HUES64 (cell line): ENCODE measurements at regions not wholly inside any gene's neighbourhood (a gene's known extent, or its start where the extent isn't known, plus 50 kb on each side); places are given as distances from the start of the nearest gene placed in this dataset.

Experiments
- H3K27ac ChIP-seq: 2 replicates; pipeline ENCODE4 v1.7.0; 2013; ENCODE audit warnings: low read depth, low read length, inconsistent platforms
- H3K27me3 ChIP-seq: 2 replicates; pipeline ENCODE4 v1.6.1; 2013; ENCODE audit warnings: mild to moderate bottlenecking, low read length; ENCODE audit not compliant: insufficient read depth
- H3K36me3 ChIP-seq: 2 replicates; pipeline ENCODE4 v1.6.1; 2013; ENCODE audit warnings: mild to moderate bottlenecking, low read length; ENCODE audit not compliant: insufficient read depth
- H3K4me1 ChIP-seq: 2 replicates; pipeline ENCODE4 v1.6.1; 2013; ENCODE audit warnings: mild to moderate bottlenecking, low read length, moderate library complexity; ENCODE audit not compliant: insufficient read depth
- H3K4me3 ChIP-seq: 2 replicates; pipeline ENCODE4 v1.5.1; 2013; ENCODE audit warnings: mild to moderate bottlenecking, low read length, moderate library complexity
- H3K9ac ChIP-seq: 2 replicates; pipeline ENCODE4 v1.6.1; 2013; ENCODE audit warnings: mild to moderate bottlenecking, low read depth, low read length
- H3K9me3 ChIP-seq: 2 replicates; pipeline ENCODE4 v1.6.1; 2013; ENCODE audit warnings: low read depth, low read length; ENCODE audit not compliant: insufficient read depth
- WGBS: fragments of 150-250, 120-280 bp; methylation state at CpG from one replicate; pipeline ENCODE4 v1.1.7; 2013; ENCODE audit warnings: missing lambda C conversion rate; 5-methylcytosine and 5-hydroxymethylcytosine counted together

- Histone ChIP-seq H3K4me3 (no peak overlapping the region), H3K27me3 (no peaks in the 10 kb centered on the region), H3K27ac (no peak overlapping the region), H3K36me3 (no peaks in the 10 kb centered on the region), H3K9ac (no peak overlapping the region), H3K4me1 (no peaks in the 10 kb centered on the region), H3K9me3 (no peaks in the 10 kb centered on the region)
- 94% methylated on average over 5 of the region's 5 CpGs for WGBS
These were observed 62.4 kb upstream of the NGF start for GRCh38 chr1:115400426-115400825.

- H3K4me1 ChIP-seq, result no peaks in the 10 kb centered on the region
- no peaks in the 10 kb centered on the region for H3K36me3 ChIP-seq
- H3K9ac ChIP-seq, result no peak overlapping the region
- H3K27ac ChIP-seq, result no peak overlapping the region
- H3K27me3 ChIP-seq, result no peaks in the 10 kb centered on the region
- 94% methylated on average over 4 of the region's 4 CpGs for WGBS
- no peak overlapping the region for H3K4me3 ChIP-seq
- H3K9me3 ChIP-seq, result no peaks in the 10 kb centered on the region
These were observed 60.7 kb upstream of the NGF start for GRCh38 chr1:115398745-115399144.
